ENCODE measurements at regions not wholly inside any gene's neighbourhood (a gene's known extent, or its start where the extent isn't known, plus 50 kb on each side); places are given as distances from the start of the nearest gene placed in this dataset.

DNA sequence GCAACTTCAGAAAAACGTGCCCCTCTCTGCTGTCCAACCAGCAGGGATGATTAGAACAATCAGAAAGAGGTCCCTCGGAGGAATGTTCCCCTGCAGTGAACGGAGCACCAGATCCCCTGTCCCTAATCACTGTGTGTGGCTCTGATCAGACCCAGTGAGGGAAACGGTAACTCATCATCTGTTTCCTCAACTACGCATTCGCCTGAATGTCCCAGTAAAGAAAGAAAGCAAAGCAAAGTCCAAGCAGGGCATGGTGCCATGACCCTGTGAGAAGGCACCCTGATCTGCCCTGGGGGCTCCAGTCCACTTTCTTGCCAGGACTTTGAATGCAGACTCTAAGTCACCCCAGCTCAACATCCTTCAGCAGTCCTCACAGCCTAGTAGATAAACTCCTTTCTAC is 149.2 kb downstream of the LY86 start:
- TF ChIP-seq CTCF (IDR thresholded peaks at IDR 0.05) (no peak), ZFX (IDR thresholded peaks at IDR 0.05; ENCODE audit: borderline replicate concordance) (no peak)

All from 22Rv1 (cell line).